SKM-1 treated with dmso at 0.1 percent for 144 hours (cell line): ENCODE measurements at regions not wholly inside any gene's neighbourhood (a gene's known extent, or its start where the extent isn't known, plus 50 kb on each side); places are given as distances from the start of the nearest gene placed in this dataset.

Source experiments
- DNase-seq: peaks from one replicate; lab custom pipeline; 2025; ENCODE audit not compliant: unreplicated experiment; lab: John Stamatoyannopoulos, UW

DNA sequence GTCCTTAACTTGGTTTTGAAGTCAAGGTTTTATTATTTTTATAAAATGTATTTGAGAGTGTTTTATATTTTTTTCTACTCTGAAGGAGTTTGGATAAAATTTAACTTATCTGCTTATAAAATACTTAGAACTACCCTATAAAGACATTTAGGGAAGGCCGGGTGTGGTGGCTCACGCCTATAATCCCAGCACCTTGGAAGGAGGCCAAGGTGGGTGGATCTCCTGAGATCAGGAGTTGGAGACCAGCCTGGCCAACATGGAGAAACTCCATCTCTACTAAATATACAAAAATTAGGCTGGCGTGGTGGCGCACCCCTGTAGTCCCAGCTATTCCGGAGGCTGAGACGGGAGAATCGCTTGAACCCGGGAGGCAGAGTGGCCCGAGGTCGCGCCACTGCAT is 486.4 kb downstream of the DSC3 start:
- no peak for DNase-seq

GRCh38 chr18:30545393-30545792 is 497.1 kb downstream of the DSC3 start:
- DNase-seq: no peak

DNA sequence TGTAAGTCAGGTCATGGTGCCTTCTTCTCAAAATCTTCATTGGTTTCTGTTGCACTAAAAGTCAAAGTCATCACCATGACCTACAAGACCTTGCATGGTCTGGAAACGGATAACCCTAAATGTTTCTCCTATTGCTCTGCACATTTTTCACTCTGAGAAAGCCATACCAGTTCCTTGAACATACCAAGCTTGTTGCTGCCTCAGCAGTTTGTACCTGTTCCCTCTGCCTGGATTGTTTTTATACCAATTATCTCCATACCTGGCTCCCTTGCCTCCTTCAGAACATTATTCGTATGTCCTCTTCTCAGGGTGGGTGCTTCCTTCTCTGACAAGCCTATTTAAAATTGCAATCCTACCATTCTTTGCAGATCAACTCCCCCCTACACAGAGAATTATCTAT is 498.4 kb downstream of the DSC3 start:
- DNase-seq: no peak

DNA sequence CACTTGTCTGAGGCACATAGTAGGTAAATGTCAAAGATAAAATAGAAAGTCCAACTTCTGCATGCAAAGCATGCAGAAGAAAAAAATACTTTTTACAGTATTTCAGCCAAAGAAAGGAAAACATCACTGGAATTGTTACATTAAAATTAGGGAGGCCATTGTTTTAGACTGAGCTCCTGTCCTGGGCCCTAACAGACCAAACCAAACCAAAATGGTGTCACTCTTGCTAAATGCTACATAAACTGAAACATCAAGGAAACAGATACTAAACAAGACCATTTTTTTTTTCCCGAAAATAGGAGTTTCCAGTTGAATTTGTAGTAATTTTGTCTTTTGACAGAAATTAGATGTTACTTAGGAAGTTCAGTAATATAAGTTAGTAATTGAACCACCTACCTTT is 508.8 kb downstream of the DSC3 start:
- DNase-seq: no peak

DNA sequence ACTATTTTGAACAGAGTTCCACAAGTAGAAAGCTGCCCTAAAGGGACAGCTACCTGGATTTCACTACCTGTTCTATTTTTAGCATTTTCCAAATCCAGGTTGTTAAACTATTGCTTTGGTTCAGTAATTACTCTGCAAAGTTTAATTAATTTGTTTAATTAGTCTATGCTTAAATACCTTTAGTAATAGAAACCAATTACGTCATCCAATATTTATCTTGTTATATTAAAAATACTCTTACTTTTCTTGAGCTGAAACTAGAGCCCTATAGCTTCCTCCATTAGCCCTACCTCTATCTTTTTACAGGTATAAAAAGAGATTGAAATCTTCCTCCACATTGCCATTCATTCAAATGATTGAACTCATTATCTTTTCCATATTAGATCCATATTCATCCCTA is 514.6 kb downstream of the DSC3 start:
- DNase-seq: no peak

- DNase-seq: no peak
Observed at GRCh38 chr18:30527226-30527625, 515.3 kb downstream of the DSC3 start.

DNA sequence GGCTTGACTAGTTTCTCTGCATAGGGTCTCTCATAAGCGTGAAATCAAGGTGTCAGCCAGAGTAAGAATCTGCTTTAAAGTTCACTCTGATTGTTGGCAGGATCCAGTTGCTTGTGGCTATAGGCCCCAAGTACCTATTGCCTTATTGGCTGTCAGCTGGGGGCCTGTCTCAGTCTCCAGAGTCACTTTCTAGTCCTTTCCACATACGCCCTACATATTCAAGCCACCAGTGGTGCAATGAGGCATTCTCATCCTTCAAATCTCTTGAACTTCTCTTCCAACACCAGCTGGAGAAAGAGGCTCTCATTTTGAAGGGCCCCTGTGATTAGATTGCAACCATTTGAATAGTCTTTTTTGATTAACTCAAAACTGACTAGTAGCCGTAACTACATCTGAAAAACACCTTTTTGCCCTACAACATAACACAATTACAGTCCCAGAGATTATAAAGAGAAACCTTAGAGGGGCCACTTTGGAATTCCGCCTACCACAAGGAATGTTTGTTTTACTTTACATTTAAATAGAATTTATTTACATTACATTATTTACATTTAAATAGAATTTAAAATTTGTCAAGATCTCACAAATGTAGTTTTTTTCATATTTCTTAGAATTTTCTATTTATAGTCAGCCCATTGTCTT is 520.1 kb downstream of the DSC3 start:
- no peak for DNase-seq

GRCh38 chr18:30514059-30514458 is 528.5 kb downstream of the DSC3 start:
- no peak for DNase-seq

DNA sequence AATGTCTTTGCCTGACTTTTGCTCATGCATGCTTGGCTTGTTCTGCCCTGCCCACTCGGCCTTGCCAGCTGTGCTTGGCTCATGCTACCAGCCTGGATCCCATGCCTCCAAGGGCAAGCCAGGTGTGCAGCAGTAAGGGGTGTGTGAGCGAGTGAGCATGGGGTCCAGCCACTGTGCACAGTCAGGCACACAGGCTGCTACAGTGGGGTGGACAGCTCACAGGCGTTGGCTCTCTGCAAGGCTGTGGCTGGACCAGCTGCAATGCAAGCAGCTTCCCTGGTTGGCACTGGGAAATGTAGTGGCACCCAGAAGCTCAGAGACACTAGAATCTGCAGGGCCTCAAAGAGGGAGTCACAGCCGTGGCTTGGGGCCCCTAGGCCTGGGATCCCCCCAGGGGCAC is 529.7 kb downstream of the DSC3 start:
- no peak for DNase-seq

- no peak for DNase-seq
Observed at GRCh38 chr18:30510882-30511281, 531.7 kb downstream of the DSC3 start.

DNA sequence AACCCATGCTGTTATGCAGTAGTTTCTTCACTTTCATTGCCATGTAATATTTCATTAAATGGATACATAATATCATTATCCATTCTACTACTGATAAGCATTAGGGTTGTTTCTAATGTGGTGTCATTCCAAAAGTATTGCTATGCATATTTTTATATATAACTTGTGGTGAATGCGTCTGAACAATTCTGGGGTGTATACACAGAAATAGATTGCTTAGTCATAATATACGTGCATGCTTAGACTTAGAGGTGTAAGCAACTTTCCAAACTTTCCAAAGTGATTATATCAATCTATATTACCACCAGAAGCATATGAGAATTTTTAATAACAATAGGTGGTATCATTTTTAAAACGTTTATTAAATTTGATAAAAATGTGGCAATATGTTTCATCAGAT is 540.9 kb downstream of the DSC3 start:
- no peak for DNase-seq

DNA sequence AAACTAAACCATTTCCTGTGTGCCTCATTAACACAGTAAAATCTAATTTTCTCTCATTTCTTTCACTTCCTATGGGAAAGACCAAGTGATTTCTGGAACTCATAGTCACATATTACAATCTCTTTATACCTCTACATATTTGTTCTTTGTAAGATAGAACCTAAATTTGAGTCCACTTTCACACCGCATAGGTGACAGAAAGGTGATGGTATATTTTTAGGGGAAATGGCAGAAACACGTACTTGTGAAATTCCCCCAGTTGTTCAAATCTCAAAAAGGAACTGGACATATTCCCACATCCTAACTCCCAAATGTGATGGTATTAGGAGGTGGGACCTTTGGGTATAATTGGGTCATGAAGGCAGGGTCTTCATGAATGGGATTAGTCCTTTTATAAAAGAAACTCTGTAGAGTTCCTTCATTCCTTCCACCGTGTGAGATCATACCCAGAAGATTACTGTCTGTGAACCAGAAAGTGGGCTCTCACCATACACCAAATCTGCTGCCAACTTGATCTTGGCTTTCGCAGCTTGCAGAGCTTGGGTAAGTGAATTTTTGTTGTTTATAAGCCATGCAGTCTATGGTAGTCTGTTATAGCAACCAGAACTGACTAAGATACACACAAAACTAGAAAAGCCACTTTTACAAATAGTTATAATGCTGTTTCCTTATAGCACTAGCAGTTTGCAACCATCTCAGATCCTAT is 542.1 kb downstream of the DSC3 start:
- DNase-seq: no peak

DNA sequence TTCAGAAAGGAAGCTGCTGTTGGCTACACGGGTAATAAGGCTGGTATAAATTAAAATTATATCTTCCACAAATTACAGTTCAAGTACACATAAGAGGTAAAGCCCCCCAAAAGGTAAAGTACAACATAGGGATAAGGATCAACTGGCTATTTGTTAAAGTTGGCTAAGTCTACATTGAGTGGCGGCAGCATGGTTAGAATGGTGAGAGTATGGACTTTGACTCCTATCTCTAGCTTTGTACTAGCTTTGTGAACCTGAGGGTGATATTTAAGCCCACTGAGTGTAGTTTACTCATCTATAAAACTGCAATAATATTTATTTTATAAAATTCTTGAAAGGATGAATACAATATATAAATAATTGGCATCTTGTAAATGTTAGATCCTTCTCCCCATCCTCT is 542.8 kb downstream of the DSC3 start:
- no peak for DNase-seq

DNA sequence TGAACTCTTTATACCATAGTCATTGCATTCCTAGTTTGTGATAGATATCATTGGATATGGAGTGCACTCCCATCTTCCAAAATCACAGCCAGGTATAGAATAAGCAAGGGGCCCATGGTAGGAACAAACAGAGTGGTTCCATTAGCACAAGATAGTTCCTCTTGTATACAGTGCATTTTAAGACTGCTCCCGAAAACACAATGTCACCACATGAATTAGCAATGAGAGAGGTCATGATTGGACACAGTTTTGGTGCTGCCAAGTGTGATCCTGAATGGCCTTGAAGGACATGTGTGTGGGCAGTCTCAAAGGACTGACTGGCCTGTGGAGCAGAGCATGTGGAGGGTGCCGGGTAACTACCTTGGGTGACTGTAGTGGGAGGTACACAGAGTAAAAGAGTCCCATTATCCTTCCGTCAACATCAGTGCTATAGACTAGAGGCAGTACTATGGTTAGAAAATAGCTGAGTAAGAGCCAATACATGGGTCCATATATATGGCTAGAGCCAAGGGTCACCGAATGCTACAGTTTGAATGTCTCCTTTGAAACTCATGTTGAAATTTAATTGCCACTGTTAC is 549.9 kb downstream of the DSC3 start:
- DNase-seq: no peak

- DNase-seq: peak; percentile 51
Observed at GRCh38 chr18:30491815-30492551, 550.6 kb downstream of the DSC3 start.

DNA sequence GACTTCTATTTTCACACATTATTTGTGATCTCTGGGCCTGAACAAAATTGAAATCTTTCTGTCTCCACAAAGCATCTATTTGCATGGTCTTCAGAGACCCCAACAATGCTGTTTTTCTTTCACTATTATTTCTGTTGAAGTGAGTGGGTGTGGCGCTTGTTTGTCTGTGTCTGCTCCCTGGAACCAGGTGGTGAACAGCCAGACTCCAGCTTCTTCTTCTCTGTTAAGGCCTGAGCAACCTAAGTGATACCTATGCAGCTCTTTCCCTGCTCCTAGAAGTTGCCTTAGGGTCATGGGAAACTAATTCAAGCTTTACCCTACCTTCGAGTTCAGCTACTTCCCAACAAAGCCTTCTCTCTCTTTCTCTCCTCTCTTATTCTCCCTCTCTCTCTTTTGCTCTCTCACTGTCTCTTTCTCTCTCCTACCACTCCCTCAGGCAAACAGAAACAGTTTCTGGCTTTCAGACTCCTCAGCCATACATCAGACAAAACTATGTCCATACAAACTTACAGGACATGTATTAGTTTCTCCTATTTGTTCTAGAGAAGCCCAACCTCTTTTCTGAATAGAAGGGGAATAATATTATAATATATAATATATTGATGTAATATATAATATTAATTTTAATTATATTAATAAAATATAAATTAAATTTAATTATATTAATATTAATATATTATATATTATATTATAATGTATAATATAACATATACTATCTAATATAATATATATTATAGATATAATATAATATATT is 552.5 kb downstream of the DSC3 start:
- DNase-seq: no peak

- no peak for DNase-seq
Observed at GRCh38 chr18:30487962-30488361, 554.6 kb downstream of the DSC3 start.

DNA sequence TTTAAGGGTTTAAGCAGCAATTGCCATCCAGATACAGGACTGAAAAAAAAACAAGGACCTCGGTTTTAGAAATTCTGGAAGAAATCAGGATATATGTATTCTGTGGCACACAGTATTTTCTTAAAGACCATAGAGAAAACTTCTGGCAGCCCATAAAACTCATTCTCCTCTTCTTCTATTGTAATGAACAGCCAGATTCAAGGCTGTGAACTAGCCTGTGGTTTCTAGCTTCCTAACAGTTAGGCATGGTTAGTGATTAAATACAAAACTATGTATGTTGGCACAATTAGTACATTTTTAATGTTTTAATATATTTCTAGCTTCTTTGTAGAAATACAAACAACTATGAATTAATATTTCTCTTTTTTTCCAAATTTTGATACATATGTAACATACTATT is 555.7 kb downstream of the DSC3 start:
- no peak for DNase-seq

DNA sequence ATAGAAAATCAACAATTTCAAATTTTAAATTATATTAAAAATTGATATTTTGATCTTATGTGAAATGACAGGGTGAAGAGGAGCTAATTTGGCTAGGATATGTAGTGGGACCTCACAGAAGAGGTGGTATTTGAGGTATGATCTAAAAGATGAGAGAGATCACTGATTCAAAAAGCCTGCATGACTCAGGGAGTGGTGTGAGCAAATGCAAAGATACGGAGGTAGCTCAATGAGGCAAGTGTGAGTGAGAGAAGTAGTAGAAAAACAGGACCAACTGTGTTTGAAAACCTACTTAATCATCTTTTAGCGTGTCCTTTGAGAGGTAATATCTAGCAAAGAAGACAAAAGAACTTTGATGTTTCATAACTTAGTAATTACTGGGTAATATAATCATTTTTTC is 557.5 kb downstream of the DSC3 start:
- DNase-seq: no peak

DNA sequence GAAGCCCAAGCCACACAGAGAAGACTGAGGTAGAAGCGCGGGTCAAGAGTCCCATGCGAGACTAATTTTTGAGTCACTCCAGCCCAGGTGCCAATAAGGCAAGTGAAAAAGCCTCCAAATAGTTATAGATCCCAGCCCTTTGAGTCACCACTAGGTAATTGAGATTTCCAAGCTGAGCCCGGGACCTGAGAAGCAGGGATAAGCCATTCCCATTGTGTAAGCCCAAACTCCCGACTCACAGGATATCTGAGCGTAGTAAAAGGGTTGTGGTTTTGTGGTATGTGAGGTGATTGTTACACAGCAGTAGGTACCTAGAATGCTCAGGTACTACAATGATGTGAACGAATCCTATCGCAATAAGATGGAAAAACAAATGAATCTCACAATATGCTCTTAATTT is 560.7 kb downstream of the DSC3 start:
- DNase-seq: no peak

- peak; percentile 100 for DNase-seq
Observed at GRCh38 chr18:30469091-30469490, 573.5 kb downstream of the DSC3 start.
